A673 (cell line): ENCODE measurements at regions not wholly inside any gene's neighbourhood (a gene's known extent, or its start where the extent isn't known, plus 50 kb on each side); places are given as distances from the start of the nearest gene placed in this dataset.

ENCODE experiments used
- EZH2 ChIP-seq: fragments of 200-600 bp; sonication (generic); IDR thresholded peaks from 2 replicates; pipeline ENCODE4 v1.6.1; 2017; ENCODE audit warnings: borderline replicate concordance, low read depth, mild to moderate bottlenecking, mixed read lengths, antibody characterized with exemption, low read length; ENCODE audit not compliant: poor library complexity, severe bottlenecking
- TF ChIP-seq, protein P1 (sequence below): fragments of 300-800, 200-600 bp; sonication (generic); conservative IDR thresholded peaks from 2 replicates; pipeline ENCODE4 v1.5.1; 2017; ENCODE audit warnings: low read depth, mild to moderate bottlenecking, antibody characterized with exemption, low read length, moderate library complexity, mixed read lengths

DNA sequence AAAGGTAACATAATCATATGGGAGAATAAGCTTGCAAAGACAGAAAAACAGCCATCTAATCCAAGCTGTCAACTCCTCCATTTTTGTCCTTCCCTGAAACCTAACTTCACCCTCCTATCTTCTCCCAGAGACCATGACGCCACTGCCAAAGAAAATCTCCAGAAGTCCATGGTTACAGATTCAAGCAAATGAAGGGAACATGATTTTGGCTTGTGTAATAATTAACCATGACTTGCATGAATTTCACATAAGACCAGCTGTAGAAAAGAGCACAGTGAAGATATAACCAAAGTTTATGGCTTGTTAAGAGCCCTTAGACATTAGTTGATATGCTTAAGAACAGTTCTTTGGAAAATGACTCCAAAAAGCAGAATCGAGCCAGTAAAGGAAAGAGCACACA, 342.1 kb upstream of the NRSN1 start:
- TF ChIP-seq, protein P1, sequence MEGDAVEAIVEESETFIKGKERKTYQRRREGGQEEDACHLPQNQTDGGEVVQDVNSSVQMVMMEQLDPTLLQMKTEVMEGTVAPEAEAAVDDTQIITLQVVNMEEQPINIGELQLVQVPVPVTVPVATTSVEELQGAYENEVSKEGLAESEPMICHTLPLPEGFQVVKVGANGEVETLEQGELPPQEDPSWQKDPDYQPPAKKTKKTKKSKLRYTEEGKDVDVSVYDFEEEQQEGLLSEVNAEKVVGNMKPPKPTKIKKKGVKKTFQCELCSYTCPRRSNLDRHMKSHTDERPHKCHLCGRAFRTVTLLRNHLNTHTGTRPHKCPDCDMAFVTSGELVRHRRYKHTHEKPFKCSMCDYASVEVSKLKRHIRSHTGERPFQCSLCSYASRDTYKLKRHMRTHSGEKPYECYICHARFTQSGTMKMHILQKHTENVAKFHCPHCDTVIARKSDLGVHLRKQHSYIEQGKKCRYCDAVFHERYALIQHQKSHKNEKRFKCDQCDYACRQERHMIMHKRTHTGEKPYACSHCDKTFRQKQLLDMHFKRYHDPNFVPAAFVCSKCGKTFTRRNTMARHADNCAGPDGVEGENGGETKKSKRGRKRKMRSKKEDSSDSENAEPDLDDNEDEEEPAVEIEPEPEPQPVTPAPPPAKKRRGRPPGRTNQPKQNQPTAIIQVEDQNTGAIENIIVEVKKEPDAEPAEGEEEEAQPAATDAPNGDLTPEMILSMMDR = no peak
- no peak for TF ChIP-seq EZH2
